GM12865 (cell line): ENCODE measurements at regions not wholly inside any gene's neighbourhood (a gene's known extent, or its start where the extent isn't known, plus 50 kb on each side); places are given as distances from the start of the nearest gene placed in this dataset.

Source experiments
- DNase-seq: peaks from one replicate; pipeline ENCODE4 v3.0.0; 2010; ENCODE audit warnings: low read depth
- H3K4me3 ChIP-seq: 2 replicates; pipeline ENCODE4 v1.5.1; 2011; ENCODE audit warnings: mild to moderate bottlenecking, low read depth, low read length, control low read depth
- CTCF ChIP-seq: IDR thresholded peaks from 2 replicates; pipeline ENCODE4 v1.5.1; 2011; ENCODE audit warnings: low read length, control low read depth, low read depth, inconsistent platforms; ENCODE audit not compliant: insufficient read depth; ENCODE audit errors: missing control alignments

- no peak for DNase-seq
- no peak overlapping the region for H3K4me3 ChIP-seq
- TF ChIP-seq CTCF = no peak
These were observed 875.8 kb downstream of the TDRD15 start for GRCh38 chr2:21999522-21999921.

GRCh38 chr2:22002066-22002465, 878.3 kb downstream of the TDRD15 start:
- H3K4me3 ChIP-seq = no peak overlapping the region
- no peak for TF ChIP-seq CTCF
- no peak for DNase-seq

GRCh38 chr2:22003270-22003669, 879.5 kb downstream of the TDRD15 start:
- no peak overlapping the region for H3K4me3 ChIP-seq
- TF ChIP-seq CTCF = no peak
- DNase-seq = no peak

GRCh38 chr2:22011048-22011447, 887.3 kb downstream of the TDRD15 start:
- TF ChIP-seq CTCF = no peak
- DNase-seq = no peak

GRCh38 chr2:22020091-22020742, 896.4 kb downstream of the TDRD15 start:
- no peak for DNase-seq
- TF ChIP-seq CTCF = no peak
- no peak overlapping the region for H3K4me3 ChIP-seq

More at GRCh38 chr2:22011048-22011447, 887.3 kb downstream of the TDRD15 start:
- no peak overlapping the region for H3K4me3 ChIP-seq

- DNase-seq = no peak
- no peak for TF ChIP-seq CTCF
- no peak overlapping the region for H3K4me3 ChIP-seq
These were observed 903.7 kb downstream of the TDRD15 start for GRCh38 chr2:22027345-22028005.
